PC-9 (cell line): ENCODE measurements at regions not wholly inside any gene's neighbourhood (a gene's known extent, or its start where the extent isn't known, plus 50 kb on each side); places are given as distances from the start of the nearest gene placed in this dataset.

Experiments used
- CTCF ChIP-seq: fragments of 200-600 bp; sonication (generic); conservative IDR thresholded peaks from 2 replicates; pipeline ENCODE4 v1.6.1; 2017; ENCODE audit warnings: mixed run types, antibody characterized with exemption, mild to moderate bottlenecking, moderate library complexity
- EZH2 ChIP-seq: fragments of 200-600 bp; sonication (generic); IDR thresholded peaks from 2 replicates; pipeline ENCODE4 v1.8.0; 2017; ENCODE audit warnings: antibody characterized with exemption, low read depth

- TF ChIP-seq CTCF (no peak), EZH2 (no peak)
Observed at GRCh38 chr18:22608847-22609246, 191.1 kb upstream of the CTAGE1 start.
